ENCODE measurements at regions not wholly inside any gene's neighbourhood (a gene's known extent, or its start where the extent isn't known, plus 50 kb on each side); places are given as distances from the start of the nearest gene placed in this dataset.

DNA sequence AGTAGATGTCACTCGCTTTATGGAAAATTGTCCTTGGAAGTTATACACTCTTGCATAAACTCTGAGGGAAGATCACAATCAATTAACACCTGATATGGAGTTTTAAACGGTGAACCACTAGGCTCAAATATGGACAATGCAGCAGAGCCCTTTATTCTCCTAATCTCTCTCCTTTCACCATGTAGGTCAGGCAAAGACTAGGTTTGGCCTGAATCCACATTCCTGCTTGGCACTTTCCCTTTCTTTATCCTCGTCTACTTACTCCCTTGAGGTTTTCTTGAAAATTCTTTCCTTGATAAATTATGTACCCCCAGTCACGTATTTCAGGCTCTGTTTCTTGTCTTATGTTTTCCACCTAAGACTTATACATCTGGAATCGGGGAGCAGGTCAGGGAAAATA, 751.7 kb downstream of the DACH1 start:
- TF ChIP-seq CTCF (conservative IDR thresholded peaks at IDR 0.05; ENCODE audit: low read depth, low read length) (no peak), EZH2 (IDR thresholded peaks at IDR 0.05; ENCODE audit: low read length, unreplicated experiment) (no peak)
